Activated naive CD4-positive, alpha-beta T cell treated with anti-CD3 and anti-CD28 coated beads, Interleukin-2, amount 50 U/mL, for 72 hours (primary cell): ENCODE measurements at regions not wholly inside any gene's neighbourhood (a gene's known extent, or its start where the extent isn't known, plus 50 kb on each side); places are given as distances from the start of the nearest gene placed in this dataset.

ENCODE experiments used
- ATAC-seq, 2 donors: fragments of 150-1000 bp; cut with Tn5 transposase; 2 replicates each; pipeline ENCODE4 v1.10.0; 2021; ENCODE audit warnings: mild to moderate bottlenecking in 2 of 2, moderate library complexity in 2 of 2
- DNase-seq, 2 donors: peaks; one replicate each; pipeline ENCODE4 v3.0.0; 2021 to 2022; ENCODE audit warnings: low spot score in 2 of 2
- H3K27ac Mint-ChIP-seq, 2 donors: one replicate each; pipeline ENCODE4 v1.8.0; 2022; ENCODE audit warnings: mild to moderate bottlenecking in 2 of 2, mixed read lengths in 2 of 2
- H3K36me3 Mint-ChIP-seq, 2 donors: one replicate each; pipeline ENCODE4 v1.8.0; 2022; ENCODE audit warnings: mixed read lengths in 2 of 2
- H3K9me3 Mint-ChIP-seq, 2 donors: one replicate each; pipeline ENCODE4 v1.8.0; 2022; ENCODE audit warnings: mixed read lengths in 2 of 2

- peaks cover 6 to 7% of the 10 kb centered on the region in 2 donors for H3K9me3 Mint-ChIP-seq
- no peak for DNase-seq
- peaks cover 7 to 8% of the 10 kb centered on the region in 2 donors for H3K36me3 Mint-ChIP-seq
- no peak overlapping the region for H3K27ac Mint-ChIP-seq
- no peak for ATAC-seq
Observed at GRCh38 chr6:156337801-156338200, 439.4 kb upstream of the ARID1B start.

- DNase-seq: no peak
- Mint-ChIP-seq H3K9me3 (peaks cover 14 to 17% of the 10 kb centered on the region in 2 donors), H3K36me3 (peaks cover 14 to 19% of the 10 kb centered on the region in 2 donors), H3K27ac (no peak overlapping the region)
- no peak for ATAC-seq
Observed at GRCh38 chr6:156336733-156337132, 440.4 kb upstream of the ARID1B start.

- Mint-ChIP-seq H3K36me3 (peaks cover 20 to 25% of the 10 kb centered on the region in 2 donors), H3K9me3 (peaks cover 20 to 22% of the 10 kb centered on the region in 2 donors), H3K27ac (no peak overlapping the region)
- DNase-seq: no peak
- ATAC-seq: no peak
Observed at GRCh38 chr6:156336089-156336488, 441.1 kb upstream of the ARID1B start.

GRCh38 chr6:156334966-156335365 lies 442.2 kb upstream of the ARID1B start:
- Mint-ChIP-seq H3K36me3 (peaks cover 24 to 29% of the 10 kb centered on the region in 2 donors), H3K27ac (no peak overlapping the region), H3K9me3 (peaks cover 23 to 26% of the 10 kb centered on the region in 2 donors)
- DNase-seq (no peak), ATAC-seq (no peak)

- H3K9me3 Mint-ChIP-seq: peaks cover 0 to 13% of the 10 kb centered on the region in 2 donors
- no peak for ATAC-seq
- H3K36me3 Mint-ChIP-seq: peaks cover 0 to 5% of the 10 kb centered on the region in 2 donors
- no peak for DNase-seq
- H3K27ac Mint-ChIP-seq: no peak overlapping the region
Observed at GRCh38 chr6:156319707-156320106, 457.5 kb upstream of the ARID1B start.

- ATAC-seq (no peak), DNase-seq (no peak)
- Mint-ChIP-seq H3K9me3 (peaks cover 0 to 6% of the 10 kb centered on the region in 2 donors), H3K27ac (no peak overlapping the region), H3K36me3 (no peaks in the 10 kb centered on the region)
Observed at GRCh38 chr6:156316583-156317125, 460.5 kb upstream of the ARID1B start.

GRCh38 chr6:156315146-156315545 lies 462.0 kb upstream of the ARID1B start:
- ATAC-seq (no peak), DNase-seq (no peak)
- H3K9me3 Mint-ChIP-seq: no peaks in the 10 kb centered on the region
- no peak overlapping the region for H3K27ac Mint-ChIP-seq
- no peaks in the 10 kb centered on the region for H3K36me3 Mint-ChIP-seq

- no peak for ATAC-seq
- Mint-ChIP-seq H3K36me3 (no peaks in the 10 kb centered on the region), H3K27ac (no peak overlapping the region), H3K9me3 (no peaks in the 10 kb centered on the region)
- no peak for DNase-seq
Observed at GRCh38 chr6:156313037-156313436, 464.1 kb upstream of the ARID1B start.

GRCh38 chr6:156311291-156311690 lies 465.9 kb upstream of the ARID1B start:
- no peaks in the 10 kb centered on the region for H3K36me3 Mint-ChIP-seq
- H3K9me3 Mint-ChIP-seq: no peaks in the 10 kb centered on the region
- no peak for ATAC-seq
- no peak overlapping the region for H3K27ac Mint-ChIP-seq
- no peak for DNase-seq

- ATAC-seq (no peak), DNase-seq (no peak)
- Mint-ChIP-seq H3K9me3 (no peaks in the 10 kb centered on the region), H3K27ac (no peak overlapping the region), H3K36me3 (no peaks in the 10 kb centered on the region)
Observed at GRCh38 chr6:156310701-156311100, 466.5 kb upstream of the ARID1B start.

- ATAC-seq (no peak), DNase-seq (no peak)
- no peaks in the 10 kb centered on the region for H3K36me3 Mint-ChIP-seq
- no peak overlapping the region for H3K27ac Mint-ChIP-seq
- no peaks in the 10 kb centered on the region for H3K9me3 Mint-ChIP-seq
Observed at GRCh38 chr6:156309017-156309416, 468.2 kb upstream of the ARID1B start.

- no peak for ATAC-seq
- no peaks in the 10 kb centered on the region for H3K36me3 Mint-ChIP-seq
- DNase-seq: no peak
Observed at GRCh38 chr6:156308604-156309003, 468.6 kb upstream of the ARID1B start.

GRCh38 chr6:156306531-156306930 lies 470.6 kb upstream of the ARID1B start:
- no peak overlapping the region for H3K27ac Mint-ChIP-seq
- H3K36me3 Mint-ChIP-seq: no peaks in the 10 kb centered on the region
- DNase-seq: no peak
- no peak for ATAC-seq
- no peaks in the 10 kb centered on the region for H3K9me3 Mint-ChIP-seq

More at GRCh38 chr6:156308604-156309003, 468.6 kb upstream of the ARID1B start:
- H3K9me3 Mint-ChIP-seq: no peaks in the 10 kb centered on the region
- no peak overlapping the region for H3K27ac Mint-ChIP-seq

GRCh38 chr6:156283091-156283490 lies 494.1 kb upstream of the ARID1B start:
- Mint-ChIP-seq H3K27ac (no peak overlapping the region), H3K9me3 (peaks cover 1 to 3% of the 10 kb centered on the region in 2 donors), H3K36me3 (peaks cover 1 to 8% of the 10 kb centered on the region in 2 donors)
- no peak for ATAC-seq
- DNase-seq: no peak

- peaks cover 6 to 8% of the 10 kb centered on the region in 2 donors for H3K9me3 Mint-ChIP-seq
- no peak overlapping the region for H3K27ac Mint-ChIP-seq
- H3K36me3 Mint-ChIP-seq: peaks cover 6 to 13% of the 10 kb centered on the region in 2 donors
- no peak for ATAC-seq
- DNase-seq: no peak
Observed at GRCh38 chr6:156282087-156282486, 495.1 kb upstream of the ARID1B start.

GRCh38 chr6:156281266-156281665 lies 495.9 kb upstream of the ARID1B start:
- DNase-seq (no peak), ATAC-seq (no peak)
- Mint-ChIP-seq H3K36me3 (peaks cover 6 to 13% of the 10 kb centered on the region in 2 donors), H3K27ac (no peak overlapping the region), H3K9me3 (peaks cover 6 to 8% of the 10 kb centered on the region in 2 donors)

GRCh38 chr6:156280065-156280464 lies 497.1 kb upstream of the ARID1B start:
- Mint-ChIP-seq H3K27ac (no peak overlapping the region), H3K36me3 (peaks cover 6 to 13% of the 10 kb centered on the region in 2 donors), H3K9me3 (peaks cover 6 to 8% of the 10 kb centered on the region in 2 donors)
- ATAC-seq: no peak
- DNase-seq: no peak

- DNase-seq: no peak
- Mint-ChIP-seq H3K36me3 (peaks cover 6 to 13% of the 10 kb centered on the region in 2 donors), H3K9me3 (peaks cover 6 to 8% of the 10 kb centered on the region in 2 donors), H3K27ac (no peak overlapping the region)
- no peak for ATAC-seq
Observed at GRCh38 chr6:156279261-156279969, 497.8 kb upstream of the ARID1B start.
